NCI-H128 (cell line): ENCODE measurements at regions not wholly inside any gene's neighbourhood (a gene's known extent, or its start where the extent isn't known, plus 50 kb on each side); places are given as distances from the start of the nearest gene placed in this dataset.

Source experiments
- DNase-seq: peaks from one replicate; lab custom pipeline; 2025; ENCODE audit not compliant: unreplicated experiment; lab: John Stamatoyannopoulos, UW

DNA sequence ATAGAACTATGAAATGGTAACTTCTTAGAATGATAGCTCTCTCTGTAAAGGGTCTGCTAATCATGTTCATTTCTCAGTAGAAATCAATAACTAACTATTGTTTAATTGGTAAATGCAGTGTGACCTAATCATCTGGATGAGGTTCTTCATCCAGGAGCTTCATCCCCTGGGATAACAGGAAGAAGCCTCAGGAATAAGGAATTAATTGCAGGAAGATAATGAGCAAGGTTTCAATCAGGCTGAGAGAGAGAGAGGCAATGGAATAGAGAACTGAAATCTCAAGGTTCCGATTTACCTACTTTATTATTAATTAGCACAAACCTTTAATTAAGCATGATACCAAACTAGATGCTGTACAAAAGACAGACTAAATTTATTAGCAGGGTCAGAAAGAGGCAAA is 499.7 kb downstream of the MAT2B start:
- DNase-seq = no peak

DNA sequence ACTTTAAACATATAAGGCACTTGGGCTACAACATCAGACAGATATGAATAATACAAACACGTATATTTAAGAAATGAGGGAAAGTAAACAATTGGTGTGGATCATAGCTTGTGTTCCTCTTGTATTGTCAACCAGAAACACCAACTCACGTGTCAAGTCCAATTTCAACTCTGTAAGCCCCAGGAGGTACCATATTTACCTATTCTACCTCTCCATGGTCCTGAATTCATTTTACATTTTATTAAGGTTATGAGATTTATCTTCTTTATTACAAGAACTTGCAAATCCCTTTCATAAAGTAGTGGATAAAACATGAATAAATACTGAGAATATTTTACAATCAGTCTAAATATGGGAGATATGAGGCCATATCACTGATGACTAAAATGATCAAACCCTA is 501.6 kb downstream of the MAT2B start:
- no peak for DNase-seq

DNA sequence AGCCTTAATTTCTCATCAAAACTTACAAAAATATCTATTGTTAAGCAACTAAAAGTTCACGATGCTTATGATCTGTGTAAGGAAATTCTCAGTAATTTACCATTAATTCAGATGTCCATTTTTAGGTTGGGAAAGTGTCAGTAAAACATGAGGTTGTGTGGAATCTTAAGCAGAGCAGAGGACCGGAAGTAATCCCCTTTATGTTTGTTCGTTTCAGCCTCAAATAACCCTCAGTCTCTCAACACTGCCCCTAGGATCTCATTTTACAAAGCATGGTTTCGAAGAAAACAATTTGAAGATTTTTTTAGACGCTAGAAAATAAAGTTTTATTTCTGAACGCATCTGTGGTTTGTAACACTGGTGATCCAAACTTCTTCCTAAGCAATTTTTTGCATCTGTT is 504.2 kb downstream of the MAT2B start:
- DNase-seq = no peak

DNA sequence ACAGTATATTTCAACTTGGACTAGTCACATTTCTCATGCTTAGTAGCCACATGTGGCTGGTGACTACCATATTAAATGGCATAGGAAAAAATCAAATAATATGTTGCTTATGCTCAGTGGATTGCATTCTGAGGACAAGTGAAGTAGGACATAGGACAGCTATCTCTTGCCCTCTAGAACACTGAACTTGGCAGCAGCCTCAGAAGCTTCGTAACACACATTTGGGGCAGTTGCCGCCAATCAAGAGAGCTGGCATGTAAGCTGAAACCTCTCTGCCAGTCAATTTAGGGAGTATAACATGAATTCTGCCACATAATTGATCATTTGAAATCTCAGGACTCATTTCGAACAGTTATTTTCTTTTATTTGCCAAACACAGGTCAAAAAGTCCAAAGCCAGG is 505.5 kb downstream of the MAT2B start:
- DNase-seq = no peak

DNA sequence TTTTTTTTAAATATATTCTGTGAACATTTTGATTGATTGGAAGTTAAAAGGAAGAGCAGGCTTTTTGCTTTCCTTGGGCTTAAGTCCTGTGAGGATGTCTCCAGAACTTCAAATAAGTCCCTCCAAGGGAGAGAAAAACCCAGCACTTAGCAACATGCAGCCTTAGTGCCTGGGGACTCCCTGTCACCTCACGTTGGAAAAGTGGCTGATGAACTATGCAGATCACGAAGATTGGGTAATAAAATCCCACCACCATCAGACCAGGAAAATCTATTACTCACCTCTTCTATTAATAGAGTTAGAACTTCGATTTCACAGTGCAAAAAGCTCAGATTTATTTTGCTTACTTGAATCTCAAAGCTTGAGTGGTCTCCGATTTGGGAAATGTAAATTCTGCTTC is 507.0 kb downstream of the MAT2B start:
- DNase-seq = no peak

DNA sequence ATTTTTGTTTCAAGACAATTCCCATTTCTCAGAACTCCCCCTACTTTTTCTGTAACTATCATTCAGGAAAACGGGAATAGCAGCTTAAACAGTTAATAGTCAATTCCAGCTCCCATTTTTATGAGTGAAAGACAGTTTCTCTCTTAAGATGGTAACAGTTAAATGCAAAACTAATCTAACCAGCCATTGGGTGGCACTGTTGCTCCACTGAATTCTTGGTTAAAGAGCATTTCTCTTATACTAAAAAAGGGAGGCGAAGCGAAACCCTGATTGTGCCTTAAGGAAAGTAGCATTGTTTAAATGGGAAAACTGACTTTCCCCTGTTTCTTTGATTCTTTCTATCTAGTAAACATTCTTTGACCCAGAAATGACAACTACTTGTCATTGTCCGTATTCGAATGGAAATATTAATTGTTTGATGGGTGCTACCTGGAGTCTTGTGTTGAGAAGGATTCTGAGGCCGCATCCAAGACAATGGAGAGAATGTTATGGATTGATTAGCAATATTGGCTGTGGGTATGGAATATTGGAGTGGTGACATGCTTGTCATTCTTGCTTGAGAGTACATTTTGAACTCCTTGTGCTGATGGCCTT is 507.8 kb downstream of the MAT2B start:
- no peak for DNase-seq

DNA sequence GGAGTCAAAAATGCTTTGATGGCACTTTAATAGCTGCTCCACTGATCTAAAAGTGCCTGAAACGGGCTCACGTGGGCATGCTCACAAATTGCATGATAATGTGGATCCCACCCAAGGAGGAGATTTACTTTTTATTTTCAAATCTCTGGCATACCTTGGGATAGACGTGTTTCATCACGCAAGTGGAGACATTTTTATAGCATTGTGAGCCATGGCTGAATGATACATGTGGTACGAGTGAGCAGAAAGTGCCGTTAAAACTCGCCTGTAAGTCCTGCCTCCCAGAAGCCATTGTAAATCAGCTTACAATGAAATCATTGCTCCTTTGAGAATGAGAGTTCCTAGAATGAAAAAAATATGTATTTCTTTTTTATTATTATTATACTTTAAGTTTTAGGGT is 514.7 kb downstream of the MAT2B start:
- DNase-seq = no peak

DNA sequence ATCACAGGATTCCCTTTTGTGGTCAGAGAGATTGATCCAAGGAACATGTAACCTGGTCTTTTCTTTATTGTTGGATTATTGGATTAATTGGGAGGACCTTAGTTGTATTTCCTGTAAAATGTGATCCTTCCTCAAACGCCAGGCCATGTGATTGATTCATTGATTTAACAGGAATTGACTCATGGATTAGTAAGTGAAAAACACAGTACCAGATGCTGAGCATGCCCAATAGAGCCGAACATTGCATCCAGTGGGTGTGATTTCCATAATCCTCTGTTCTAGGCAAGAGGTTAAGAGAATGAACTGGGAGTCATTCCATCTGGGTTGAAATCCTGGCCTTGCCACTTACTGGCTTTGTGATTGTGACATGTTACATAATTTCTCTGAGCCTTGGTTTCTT is 522.3 kb downstream of the MAT2B start:
- DNase-seq = no peak

DNA sequence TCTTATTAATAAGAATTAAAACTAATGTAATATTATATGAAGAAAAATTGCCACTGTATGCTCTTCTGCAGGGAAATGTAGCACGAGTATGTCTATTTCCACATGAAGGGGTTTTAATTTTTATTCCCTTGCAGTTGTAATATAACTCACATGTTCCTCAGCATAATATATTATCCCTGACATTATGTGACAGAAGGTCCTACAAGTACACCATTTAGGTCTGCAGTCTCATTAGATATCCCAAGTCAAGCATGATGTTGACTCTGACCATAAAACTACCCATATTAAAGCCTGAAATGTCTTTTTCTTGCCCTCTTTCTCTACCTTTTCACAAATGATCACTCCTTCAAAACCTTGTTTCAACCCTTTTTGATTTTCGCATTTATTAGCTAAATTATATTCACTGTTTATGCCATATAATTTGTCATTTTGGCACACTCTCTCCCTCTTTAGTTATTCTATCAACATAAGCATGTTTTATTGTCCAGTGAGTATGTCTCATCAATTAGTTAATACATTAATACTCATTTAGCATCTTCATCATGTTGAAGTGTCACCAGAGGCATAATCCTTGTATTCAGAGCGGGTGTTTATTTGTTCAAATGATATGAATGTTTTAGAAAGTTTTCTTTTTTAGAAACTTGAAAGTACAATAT is 532.8 kb downstream of the MAT2B start:
- DNase-seq = no peak

DNA sequence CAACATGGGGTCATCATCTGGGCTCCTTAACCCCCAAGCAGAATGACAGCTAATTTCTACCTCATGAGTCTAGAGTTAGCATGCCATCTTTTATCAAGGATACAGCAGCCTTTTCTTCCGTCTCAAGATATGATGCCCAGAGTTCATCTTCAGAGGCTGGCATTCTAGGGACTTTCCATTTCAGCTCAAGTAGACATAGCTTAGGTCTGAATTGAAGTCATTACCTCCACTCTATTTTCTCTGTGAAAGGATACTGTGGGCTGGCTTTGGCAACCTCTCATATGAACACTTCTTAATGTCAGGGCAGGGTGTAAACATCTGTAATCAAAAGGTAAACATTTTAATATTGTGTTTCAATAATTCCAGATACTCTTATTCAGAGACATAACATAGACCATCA is 535.7 kb downstream of the MAT2B start:
- DNase-seq = no peak

DNA sequence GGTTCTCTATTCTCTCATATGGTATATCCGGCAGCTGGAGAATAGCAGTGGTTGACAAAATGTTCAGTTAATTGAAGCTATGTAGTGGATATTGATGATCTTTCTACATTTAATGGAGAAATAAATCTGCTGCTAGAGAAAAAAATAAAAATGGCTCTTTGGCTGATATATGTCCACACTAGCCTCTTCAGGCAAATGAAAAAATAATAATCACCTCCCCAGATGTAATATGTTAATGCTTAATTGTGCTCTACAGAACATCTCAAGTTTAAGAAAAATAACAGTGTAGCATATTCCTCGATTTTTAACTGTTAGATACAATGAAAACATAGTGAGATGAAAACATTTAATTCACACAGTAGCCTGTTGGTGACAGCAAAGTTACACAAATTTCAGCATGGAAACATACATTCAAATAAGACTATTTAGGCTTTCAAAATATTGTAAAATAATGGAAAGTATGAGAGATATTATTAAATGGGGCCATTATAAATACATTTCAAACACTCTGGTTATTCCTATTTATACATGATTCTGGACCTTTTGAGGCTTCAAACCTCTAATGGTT is 543.0 kb downstream of the MAT2B start:
- DNase-seq = no peak

DNA sequence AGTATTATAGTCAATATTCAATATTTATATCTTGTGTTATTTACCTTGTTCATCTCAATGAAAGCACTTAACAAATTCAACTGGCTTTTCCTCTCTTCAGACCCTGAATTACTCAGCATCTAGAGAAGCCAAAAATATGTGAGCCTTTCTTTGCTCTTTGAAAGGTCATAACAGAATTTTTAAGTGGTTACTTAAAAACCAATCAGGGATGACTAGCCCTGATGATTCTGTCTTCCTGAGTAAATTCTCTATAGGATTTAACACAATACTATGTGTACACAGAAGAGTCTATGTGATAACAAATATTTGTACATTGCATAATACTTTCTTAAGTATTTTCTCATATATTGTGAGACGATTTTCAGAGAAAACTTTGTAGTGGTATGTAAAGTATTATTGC is 546.3 kb downstream of the MAT2B start:
- no peak for DNase-seq

DNA sequence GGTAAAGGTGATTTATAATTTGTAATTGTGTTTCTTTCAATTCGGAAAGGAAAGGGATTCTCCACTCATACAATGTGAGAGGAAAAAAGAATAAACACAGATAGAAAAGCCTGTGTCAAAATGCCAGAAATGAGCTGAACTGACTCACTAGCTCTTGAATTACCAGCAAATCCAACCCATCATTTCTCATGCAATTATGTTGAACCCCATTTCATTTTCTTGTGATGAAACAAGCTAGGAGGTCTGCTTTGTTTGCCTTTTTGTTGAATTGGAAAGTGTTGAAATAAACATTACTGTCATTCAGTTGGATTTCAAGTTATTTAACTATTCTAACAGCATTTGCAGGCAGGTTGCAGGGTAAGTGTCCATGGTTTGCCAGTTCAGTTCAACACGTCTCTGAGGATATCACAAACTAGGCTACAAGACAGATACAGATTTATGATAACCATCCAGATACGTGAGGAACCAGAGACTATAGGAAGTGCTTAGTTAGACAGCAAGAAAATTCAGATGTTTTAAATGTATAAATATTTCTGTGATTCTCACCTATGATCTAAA is 547.2 kb downstream of the MAT2B start:
- no peak for DNase-seq

DNA sequence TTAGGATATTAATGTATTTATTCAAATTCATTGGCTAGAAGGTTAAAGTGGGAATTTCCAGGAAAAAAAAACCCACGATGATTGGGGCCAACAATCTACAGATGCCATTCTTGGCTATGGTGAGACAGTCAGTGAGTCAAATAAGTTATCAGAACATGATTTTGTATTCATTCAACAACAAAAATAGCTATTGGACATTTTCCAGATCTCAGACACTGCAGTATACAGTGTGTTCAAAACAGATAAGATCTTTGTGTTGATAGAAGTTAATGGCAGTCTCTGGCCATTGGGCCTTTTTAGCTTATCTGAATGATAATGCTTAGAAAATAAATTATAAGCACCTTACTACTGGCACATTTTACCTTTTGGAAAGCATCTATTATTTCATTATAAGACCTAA is 547.7 kb downstream of the MAT2B start:
- no peak for DNase-seq

DNA sequence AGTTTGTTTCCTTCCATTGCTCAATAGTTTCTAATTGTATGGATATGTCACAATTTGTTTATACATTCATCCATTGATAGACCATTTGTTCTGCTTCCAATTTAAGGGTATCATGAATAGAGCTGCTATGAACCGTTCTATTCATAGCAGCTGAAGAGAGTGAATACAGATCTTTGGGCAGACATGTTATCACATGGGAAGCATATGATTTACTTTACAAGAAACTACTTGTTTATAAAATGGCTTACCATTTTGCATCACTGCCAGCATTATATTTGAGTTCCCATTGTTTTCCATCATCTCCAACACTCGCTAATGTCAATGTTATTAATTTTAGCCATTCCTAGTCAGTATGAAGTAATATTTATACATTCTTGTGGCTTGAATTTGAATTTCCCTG is 549.0 kb downstream of the MAT2B start:
- DNase-seq = no peak

DNA sequence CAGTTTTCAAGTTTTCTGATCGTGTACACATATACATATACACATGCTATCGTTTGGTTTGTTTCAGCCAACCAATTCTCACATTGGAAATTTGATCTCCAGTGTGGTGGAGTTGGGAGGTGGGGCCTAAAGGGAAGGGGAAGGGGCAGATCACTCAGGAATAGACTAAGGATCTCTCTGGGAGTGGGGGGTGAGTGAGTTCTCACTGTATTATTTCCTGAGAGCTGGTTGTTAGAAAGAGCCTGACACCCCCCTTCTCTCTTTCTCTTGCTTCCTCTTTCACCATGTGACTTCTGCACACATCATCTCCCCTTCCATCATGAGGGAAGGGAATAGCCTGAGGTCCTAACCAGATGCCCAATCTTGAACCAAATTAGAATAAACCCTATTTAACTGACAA is 551.7 kb downstream of the MAT2B start:
- no peak for DNase-seq

DNA sequence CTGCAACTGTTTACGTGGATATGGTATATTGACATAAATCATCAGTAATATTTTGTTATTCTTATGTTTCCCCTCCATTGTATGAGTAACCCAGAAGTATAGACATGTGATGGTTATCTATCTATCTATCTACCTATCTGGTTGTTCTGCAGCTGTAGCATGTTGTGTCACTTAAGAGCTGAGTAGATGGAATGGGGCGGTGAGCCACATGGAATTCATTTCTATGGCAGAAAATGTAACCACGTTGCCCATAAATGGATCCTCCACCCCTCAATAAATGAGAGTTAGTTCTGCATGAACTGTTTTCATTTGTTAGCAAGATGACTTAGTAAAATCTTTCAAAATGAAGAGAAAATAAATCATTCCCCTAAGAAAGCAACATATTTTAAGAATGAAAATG is 553.2 kb downstream of the MAT2B start:
- no peak for DNase-seq

DNA sequence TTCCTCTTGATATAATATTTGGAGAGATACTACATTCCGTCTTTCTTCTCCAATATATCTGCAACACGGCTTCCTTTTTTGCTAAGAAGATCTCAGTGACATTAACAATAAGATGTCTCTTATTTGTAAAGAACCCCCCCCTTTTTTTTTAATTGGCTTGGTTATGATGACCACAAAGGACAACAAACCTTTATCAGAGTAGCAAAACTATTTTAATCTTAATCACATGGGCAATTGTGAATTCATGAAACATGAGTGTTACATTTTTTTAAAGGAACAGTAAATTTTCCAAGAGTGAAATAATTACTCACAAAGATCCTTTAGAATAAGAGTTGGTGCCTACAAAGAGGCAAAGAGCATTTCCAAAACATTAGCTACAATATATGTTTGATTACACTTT is 554.1 kb downstream of the MAT2B start:
- no peak for DNase-seq

DNA sequence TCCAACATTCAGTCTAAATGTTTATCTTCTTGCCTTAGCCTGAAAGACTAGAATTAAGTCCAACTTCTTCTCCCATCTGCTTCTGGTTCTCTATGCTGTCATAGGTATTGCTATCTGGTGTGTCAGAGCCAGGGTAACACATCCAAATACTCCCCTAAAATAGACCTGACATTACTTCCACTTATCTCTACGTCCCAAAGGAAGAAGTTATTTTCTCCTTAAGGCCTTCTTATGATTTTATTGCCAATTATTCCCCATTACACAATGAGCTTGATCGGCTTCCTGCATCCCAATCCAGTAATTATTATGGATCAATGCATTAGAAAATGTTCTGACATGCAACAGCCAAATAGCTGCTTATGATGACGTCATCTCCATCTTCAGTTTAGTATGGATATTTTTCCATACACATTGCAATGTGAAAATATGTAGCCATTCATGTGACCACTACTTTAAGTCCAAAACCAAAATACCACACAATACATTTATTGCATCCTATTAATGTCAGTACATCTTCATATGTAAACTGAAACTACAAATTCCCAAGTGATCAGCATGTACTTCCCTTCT is 555.5 kb downstream of the MAT2B start:
- no peak for DNase-seq

DNA sequence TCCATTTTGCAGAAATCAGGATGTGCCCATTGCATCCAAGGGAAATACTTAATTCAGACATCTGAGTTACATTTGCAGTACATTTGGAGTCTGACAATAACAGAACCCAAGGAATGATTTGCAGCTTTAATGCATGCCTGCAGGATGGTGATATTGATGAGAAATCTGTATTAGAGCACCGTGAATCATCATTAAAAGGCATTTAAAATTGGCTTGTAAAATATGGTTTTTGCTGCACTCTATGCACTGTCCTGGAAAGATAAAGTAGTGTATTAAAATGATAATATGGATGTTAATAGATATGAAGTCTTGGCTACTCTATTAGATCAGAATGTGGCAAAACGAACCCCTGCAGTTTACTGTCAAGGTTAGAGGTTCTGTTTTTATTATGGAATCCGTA is 556.9 kb downstream of the MAT2B start:
- DNase-seq = no peak

DNA sequence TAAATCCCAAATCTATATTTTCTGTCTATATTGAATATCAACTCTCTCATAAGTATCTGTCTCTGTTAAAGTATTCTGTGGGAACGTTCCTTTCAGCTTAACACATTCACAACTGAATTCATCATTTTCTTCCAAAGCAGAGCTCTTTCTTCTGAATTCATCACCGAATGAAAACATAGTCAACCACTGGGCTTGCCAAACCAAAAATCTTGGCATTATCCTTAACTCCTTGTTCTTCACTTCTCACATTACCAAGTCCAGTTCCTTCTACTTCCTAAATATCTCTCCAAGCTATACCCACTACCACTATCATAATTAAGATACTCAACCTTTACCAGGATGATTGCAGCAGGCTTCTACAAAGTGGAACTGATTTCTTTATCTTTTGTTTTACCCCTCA is 559.8 kb downstream of the MAT2B start:
- DNase-seq = no peak

DNA sequence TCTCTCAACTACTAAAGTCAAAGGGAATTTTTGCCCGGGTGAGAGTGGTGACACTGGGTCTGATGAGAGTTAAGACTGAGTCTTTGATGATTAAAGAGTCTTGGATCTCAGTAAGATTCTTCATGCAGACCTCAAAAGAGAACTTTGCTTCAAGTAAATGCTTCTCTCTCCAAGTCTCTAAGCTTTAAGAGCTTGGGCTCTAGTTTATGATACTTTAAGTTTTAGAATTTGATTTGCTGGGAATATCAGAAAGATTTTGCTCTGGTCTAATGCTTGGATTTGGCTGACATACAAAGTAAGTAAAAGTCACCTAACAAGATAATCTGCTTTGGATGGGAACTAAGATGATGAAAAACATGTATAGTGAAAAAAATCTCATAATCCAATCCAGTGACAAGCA is 566.3 kb downstream of the MAT2B start:
- DNase-seq = no peak
